ENCODE measurements at regions not wholly inside any gene's neighbourhood (a gene's known extent, or its start where the extent isn't known, plus 50 kb on each side); places are given as distances from the start of the nearest gene placed in this dataset.

DNA sequence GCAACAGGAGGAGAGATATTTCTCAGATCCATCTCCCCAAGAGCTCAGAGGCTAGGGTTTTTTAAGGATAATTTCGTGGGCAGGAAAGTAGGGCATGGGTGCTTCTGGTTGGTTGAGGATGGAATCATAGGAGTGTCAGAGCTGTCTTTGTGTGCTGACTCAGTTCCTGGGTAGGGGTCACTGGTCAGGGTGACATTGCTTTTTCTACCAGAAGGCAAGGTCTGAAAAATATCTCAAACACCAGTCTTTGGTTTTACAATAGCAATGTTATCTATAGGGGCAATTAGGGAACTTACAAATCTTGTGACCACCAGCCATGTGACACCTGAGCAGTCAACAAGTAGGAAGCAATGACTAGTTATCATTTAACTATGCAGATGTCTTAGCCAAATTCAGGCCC lies 82.9 kb upstream of the DYNLRB2 start:
- DNase-seq (no peak), ATAC-seq (no peak)
- H3K4me1 Mint-ChIP-seq (ENCODE audit: low read depth): no peaks in the 10 kb centered on the region
- no peaks in the 10 kb centered on the region for H3K9me3 Mint-ChIP-seq (ENCODE audit: insufficient read depth)
- no peaks in the 10 kb centered on the region for H3K36me3 Mint-ChIP-seq (ENCODE audit: low read depth)
- H3K4me3 Mint-ChIP-seq: no peak overlapping the region
- no peak overlapping the region for H3K27ac Mint-ChIP-seq
- POLR2A ChIA-PET: no interaction called here
- peaks cover 9% of the 10 kb centered on the region for H3K27me3 Mint-ChIP-seq (ENCODE audit: low read depth)
- CTCF ChIA-PET: interaction anchor here (0.5 kb wide), 1 partner anchor 629 kb away, joined by 3 read pairs; no protein-coding TSS in a partner anchor

DNA sequence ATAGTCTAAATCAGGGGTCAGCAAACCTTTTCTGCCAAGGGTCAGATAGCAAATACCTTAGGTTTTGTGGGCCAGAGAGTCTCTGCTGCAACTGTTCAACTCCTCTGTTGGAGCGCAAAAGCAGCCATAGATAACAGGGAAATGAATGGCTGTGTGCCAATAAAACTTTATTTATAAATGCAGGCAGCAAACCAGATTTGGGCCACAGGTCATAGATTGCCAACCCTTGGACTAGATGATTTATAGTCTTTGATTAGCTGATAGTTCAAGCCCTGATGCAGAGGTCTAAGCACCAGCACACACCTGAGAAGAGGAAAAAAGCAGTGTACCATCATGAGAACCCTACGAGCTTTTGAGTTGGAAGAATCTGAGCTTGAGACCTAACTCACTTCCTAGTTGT lies 86.0 kb upstream of the DYNLRB2 start:
- Mint-ChIP-seq H3K27me3 (ENCODE audit: low read depth) (peaks cover 9% of the 10 kb centered on the region), H3K36me3 (ENCODE audit: low read depth) (no peaks in the 10 kb centered on the region), H3K9me3 (ENCODE audit: insufficient read depth) (no peaks in the 10 kb centered on the region), H3K4me3 (no peak overlapping the region), H3K27ac (no peak overlapping the region), H3K4me1 (ENCODE audit: low read depth) (no peaks in the 10 kb centered on the region)
- ChIA-PET POLR2A (no interaction called here), CTCF (no interaction called here)
- no peak for DNase-seq
- no peak for ATAC-seq

DNA sequence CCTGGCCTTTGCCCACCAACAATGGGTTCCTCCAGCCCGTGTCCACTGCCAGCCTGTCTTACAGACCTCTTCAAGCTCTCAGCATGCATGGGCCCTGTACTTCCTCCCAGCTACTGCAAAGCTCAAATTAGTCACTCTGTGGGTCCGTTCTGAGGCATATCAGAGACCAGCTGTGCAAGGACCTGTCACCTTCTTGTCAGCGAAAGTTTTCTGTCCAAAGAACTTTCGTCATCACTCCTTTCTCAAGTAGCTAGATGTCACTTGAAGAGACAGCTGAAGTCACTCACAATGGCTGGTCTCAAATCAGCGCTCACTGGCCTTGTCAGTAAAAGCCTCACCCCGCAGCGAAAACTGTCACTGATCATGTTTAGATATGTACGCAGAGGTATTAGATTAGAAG lies 91.4 kb upstream of the DYNLRB2 start:
- DNase-seq: no peak
- CTCF ChIA-PET: interaction anchor here (1.1 kb wide), 1 partner anchor 17 kb away, joined by 3 read pairs; no protein-coding TSS in a partner anchor
- POLR2A ChIA-PET: no interaction called here
- Mint-ChIP-seq H3K36me3 (ENCODE audit: low read depth) (no peaks in the 10 kb centered on the region), H3K27ac (no peak overlapping the region), H3K27me3 (ENCODE audit: low read depth) (no peaks in the 10 kb centered on the region), H3K4me3 (no peak overlapping the region), H3K4me1 (ENCODE audit: low read depth) (no peaks in the 10 kb centered on the region), H3K9me3 (ENCODE audit: insufficient read depth) (no peaks in the 10 kb centered on the region)
- no peak for ATAC-seq

DNA sequence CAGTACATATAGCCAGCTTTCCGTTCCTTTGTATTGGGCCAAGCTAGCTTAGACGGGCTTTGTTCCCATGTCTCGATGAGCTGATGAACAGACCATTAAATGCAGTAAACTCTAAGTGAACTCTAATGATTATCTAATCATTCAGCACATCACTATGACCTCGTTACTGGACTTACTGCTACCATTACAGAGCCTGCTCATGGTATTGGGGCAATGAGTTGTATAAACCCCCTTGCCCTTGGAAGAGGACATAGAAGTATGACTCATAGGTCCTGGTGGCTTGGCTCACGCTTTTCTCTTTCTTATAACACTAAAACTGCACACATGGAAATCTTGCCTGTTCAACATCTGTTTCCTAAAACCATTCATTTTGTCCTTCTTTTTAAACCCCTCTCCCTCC lies 93.6 kb upstream of the DYNLRB2 start:
- no peak overlapping the region for H3K27ac Mint-ChIP-seq
- no peaks in the 10 kb centered on the region for H3K36me3 Mint-ChIP-seq (ENCODE audit: low read depth)
- ATAC-seq (no peak), DNase-seq (no peak)
- POLR2A ChIA-PET: no interaction called here
- no peaks in the 10 kb centered on the region for H3K27me3 Mint-ChIP-seq (ENCODE audit: low read depth)
- no peaks in the 10 kb centered on the region for H3K4me1 Mint-ChIP-seq (ENCODE audit: low read depth)
- H3K4me3 Mint-ChIP-seq: no peak overlapping the region
- H3K9me3 Mint-ChIP-seq (ENCODE audit: insufficient read depth): no peaks in the 10 kb centered on the region
- CTCF ChIA-PET: no interaction called here

DNA sequence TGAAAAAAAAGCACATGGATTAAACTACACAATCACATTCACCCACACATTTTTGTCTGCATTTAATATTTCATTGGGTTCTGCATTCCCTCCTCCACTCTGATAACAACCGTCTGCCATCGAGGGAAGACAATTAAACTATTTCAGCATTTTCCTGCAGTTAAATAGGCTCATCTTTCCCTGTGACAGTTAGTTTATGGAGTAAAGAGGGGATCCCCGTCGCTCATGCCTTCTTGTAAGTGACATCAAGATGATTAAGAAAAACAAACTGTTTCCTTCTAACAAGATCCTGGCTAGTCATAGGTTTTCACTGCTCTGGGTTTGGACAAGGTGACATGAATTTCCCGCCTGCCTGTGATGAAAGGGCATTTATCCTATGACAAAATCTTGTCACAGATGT lies 98.0 kb upstream of the DYNLRB2 start:
- H3K36me3 Mint-ChIP-seq (ENCODE audit: low read depth): no peaks in the 10 kb centered on the region
- ATAC-seq: no peak
- ChIA-PET POLR2A (no interaction called here), CTCF (no interaction called here)
- no peaks in the 10 kb centered on the region for H3K9me3 Mint-ChIP-seq (ENCODE audit: insufficient read depth)
- no peak overlapping the region for H3K4me3 Mint-ChIP-seq
- no peak for DNase-seq
- H3K4me1 Mint-ChIP-seq (ENCODE audit: low read depth): no peaks in the 10 kb centered on the region
- no peak overlapping the region for H3K27ac Mint-ChIP-seq
- H3K27me3 Mint-ChIP-seq (ENCODE audit: low read depth): no peaks in the 10 kb centered on the region

DNA sequence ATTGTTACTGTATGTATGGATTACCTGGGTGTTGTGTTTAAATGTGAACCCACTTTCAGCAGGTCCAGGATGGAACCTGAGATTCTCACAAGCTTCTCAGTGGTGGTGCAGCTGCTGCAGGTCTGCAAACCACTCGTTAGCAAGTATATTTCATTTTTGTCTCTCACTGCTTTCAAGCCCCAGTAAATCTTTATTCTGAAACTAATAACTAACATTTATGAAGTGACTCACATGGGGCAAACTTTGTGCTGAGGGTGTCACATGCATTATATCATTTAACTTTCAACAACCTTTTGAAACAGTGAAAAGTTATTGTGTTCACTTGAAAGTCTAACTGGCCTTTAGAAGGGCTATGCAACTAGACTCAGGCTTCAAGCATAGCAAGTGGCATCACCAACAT lies 98.9 kb upstream of the DYNLRB2 start:
- no peaks in the 10 kb centered on the region for H3K9me3 Mint-ChIP-seq (ENCODE audit: insufficient read depth)
- H3K27me3 Mint-ChIP-seq (ENCODE audit: low read depth): no peaks in the 10 kb centered on the region
- H3K4me1 Mint-ChIP-seq (ENCODE audit: low read depth): no peaks in the 10 kb centered on the region
- no peak overlapping the region for H3K4me3 Mint-ChIP-seq
- POLR2A ChIA-PET: no interaction called here
- no peaks in the 10 kb centered on the region for H3K36me3 Mint-ChIP-seq (ENCODE audit: low read depth)
- DNase-seq (no peak), ATAC-seq (no peak)
- no peak overlapping the region for H3K27ac Mint-ChIP-seq
- CTCF ChIA-PET: no interaction called here

DNA sequence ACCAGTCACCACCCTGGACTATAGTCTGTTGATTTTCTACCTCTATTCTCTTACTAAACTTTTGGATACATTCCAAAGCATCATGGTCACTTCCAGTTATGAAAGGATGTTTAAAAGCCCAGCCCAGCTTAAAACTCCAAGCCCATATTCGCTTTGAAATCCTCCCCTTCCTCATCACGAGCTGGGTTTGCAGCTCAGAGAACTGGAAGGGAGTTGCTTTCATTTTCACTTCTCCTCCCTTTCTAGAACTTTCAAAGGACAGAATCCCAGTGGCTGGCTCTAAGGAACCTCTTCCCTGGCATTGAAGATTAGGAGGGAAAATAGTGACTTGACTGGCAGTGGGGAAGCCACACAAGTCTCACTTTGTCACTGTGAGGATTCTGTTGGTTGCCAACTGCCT lies 100.1 kb upstream of the DYNLRB2 start:
- Mint-ChIP-seq H3K36me3 (ENCODE audit: low read depth) (no peaks in the 10 kb centered on the region), H3K4me3 (no peak overlapping the region), H3K27me3 (ENCODE audit: low read depth) (no peaks in the 10 kb centered on the region), H3K9me3 (ENCODE audit: insufficient read depth) (no peaks in the 10 kb centered on the region), H3K4me1 (ENCODE audit: low read depth) (no peaks in the 10 kb centered on the region), H3K27ac (no peak overlapping the region)
- DNase-seq (no peak), ATAC-seq (no peak)
- POLR2A ChIA-PET: no interaction called here
- CTCF ChIA-PET: no interaction called here

DNA sequence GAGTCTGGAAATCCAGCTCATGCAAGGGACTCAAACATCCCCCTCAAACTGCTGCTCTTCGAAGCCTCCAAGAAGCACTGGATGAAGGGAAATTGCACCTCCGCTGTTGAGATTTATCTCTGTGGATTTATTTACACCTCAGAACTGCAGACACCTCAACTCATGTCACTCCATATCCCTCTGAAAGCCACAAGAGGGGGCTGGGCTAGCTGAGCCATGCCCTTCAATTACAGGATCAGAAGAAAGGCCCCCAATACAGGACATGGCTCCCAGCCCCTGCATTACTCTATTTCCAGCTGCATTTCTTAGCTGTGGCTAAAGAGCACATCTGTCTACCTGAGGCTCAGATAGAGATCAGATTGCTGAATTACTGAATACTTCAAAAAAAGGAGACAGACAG lies 103.1 kb upstream of the DYNLRB2 start:
- H3K27me3 Mint-ChIP-seq (ENCODE audit: low read depth): peaks cover 3% of the 10 kb centered on the region
- no peaks in the 10 kb centered on the region for H3K9me3 Mint-ChIP-seq (ENCODE audit: insufficient read depth)
- H3K4me1 Mint-ChIP-seq (ENCODE audit: low read depth): no peaks in the 10 kb centered on the region
- ChIA-PET POLR2A (no interaction called here), CTCF (no interaction called here)
- no peak for ATAC-seq
- H3K4me3 Mint-ChIP-seq: no peak overlapping the region
- no peak overlapping the region for H3K27ac Mint-ChIP-seq
- DNase-seq: no peak
- no peaks in the 10 kb centered on the region for H3K36me3 Mint-ChIP-seq (ENCODE audit: low read depth)

DNA sequence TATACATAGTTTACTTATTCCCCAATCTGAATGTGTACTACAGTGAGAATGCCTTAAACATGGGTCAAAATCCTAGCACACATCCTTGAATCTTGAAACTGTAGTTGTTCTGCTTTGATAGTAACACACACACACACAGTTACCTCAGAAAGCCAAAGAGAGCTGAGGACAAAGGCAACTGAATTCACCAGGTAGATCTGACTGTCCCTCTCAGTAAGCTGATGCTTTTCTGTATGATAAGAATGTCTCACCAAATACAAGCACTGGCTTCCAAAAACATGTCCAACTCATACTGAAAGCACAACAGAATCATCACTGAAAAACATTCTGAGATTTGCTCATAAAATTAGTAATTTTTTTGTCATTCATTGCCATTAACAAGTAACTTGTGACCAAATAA lies 104.3 kb upstream of the DYNLRB2 start:
- CTCF ChIA-PET: no interaction called here
- Mint-ChIP-seq H3K27ac (no peak overlapping the region), H3K4me3 (no peak overlapping the region), H3K9me3 (ENCODE audit: insufficient read depth) (no peaks in the 10 kb centered on the region), H3K36me3 (ENCODE audit: low read depth) (no peaks in the 10 kb centered on the region), H3K4me1 (ENCODE audit: low read depth) (no peaks in the 10 kb centered on the region), H3K27me3 (ENCODE audit: low read depth) (peaks cover 3% of the 10 kb centered on the region)
- no peak for DNase-seq
- POLR2A ChIA-PET: no interaction called here
- ATAC-seq: no peak

DNA sequence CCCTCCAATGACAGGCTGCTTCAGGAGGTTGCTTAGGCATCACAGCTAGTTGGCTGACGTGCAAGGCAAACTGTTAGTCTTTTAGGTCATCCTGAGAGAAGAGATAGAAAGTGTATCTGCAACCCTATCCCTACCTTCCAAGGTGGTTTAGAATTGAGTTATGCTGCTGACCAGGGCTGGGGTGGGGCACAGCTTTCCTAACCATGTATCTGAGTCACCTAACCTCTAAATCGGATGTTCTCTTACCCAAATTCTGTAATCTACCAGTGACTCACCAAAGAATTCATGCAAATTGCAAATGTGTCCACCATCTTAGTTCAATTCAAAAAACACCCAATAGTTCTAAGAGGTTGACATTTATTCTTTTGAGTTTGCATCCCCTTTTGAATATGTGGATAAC lies 107.2 kb upstream of the DYNLRB2 start:
- Mint-ChIP-seq H3K4me3 (no peak overlapping the region), H3K27me3 (ENCODE audit: low read depth) (peaks cover 3% of the 10 kb centered on the region), H3K27ac (no peak overlapping the region), H3K4me1 (ENCODE audit: low read depth) (no peaks in the 10 kb centered on the region), H3K36me3 (ENCODE audit: low read depth) (no peaks in the 10 kb centered on the region), H3K9me3 (ENCODE audit: insufficient read depth) (no peaks in the 10 kb centered on the region)
- ATAC-seq (no peak), DNase-seq (no peak)
- CTCF ChIA-PET: no interaction called here
- POLR2A ChIA-PET: no interaction called here

DNA sequence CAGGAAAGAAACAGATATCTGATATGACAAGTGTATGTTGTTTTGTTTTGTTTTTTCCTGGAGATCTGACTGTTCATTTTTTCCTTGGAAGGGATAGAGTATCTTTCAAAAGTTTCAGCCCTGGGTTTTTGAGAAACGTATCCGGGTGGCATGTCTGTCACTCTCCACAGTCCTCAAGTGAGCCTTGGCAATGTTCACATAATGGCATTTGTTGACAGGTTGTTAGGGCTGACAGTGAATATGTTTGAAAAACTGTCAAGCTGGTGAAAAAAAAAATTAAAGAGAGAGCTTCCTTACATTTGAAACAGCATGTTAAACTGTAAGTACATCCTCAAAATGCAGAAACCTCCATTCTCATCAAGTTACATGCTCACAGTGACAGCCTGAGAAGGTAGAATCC lies 113.0 kb upstream of the DYNLRB2 start:
- H3K27me3 Mint-ChIP-seq (ENCODE audit: low read depth): peaks cover 13% of the 10 kb centered on the region
- no peak for DNase-seq
- POLR2A ChIA-PET: no interaction called here
- no peaks in the 10 kb centered on the region for H3K4me1 Mint-ChIP-seq (ENCODE audit: low read depth)
- no peak overlapping the region for H3K27ac Mint-ChIP-seq
- no peak for ATAC-seq
- H3K4me3 Mint-ChIP-seq: no peak overlapping the region
- H3K36me3 Mint-ChIP-seq (ENCODE audit: low read depth): no peaks in the 10 kb centered on the region
- no peaks in the 10 kb centered on the region for H3K9me3 Mint-ChIP-seq (ENCODE audit: insufficient read depth)
- CTCF ChIA-PET: no interaction called here

DNA sequence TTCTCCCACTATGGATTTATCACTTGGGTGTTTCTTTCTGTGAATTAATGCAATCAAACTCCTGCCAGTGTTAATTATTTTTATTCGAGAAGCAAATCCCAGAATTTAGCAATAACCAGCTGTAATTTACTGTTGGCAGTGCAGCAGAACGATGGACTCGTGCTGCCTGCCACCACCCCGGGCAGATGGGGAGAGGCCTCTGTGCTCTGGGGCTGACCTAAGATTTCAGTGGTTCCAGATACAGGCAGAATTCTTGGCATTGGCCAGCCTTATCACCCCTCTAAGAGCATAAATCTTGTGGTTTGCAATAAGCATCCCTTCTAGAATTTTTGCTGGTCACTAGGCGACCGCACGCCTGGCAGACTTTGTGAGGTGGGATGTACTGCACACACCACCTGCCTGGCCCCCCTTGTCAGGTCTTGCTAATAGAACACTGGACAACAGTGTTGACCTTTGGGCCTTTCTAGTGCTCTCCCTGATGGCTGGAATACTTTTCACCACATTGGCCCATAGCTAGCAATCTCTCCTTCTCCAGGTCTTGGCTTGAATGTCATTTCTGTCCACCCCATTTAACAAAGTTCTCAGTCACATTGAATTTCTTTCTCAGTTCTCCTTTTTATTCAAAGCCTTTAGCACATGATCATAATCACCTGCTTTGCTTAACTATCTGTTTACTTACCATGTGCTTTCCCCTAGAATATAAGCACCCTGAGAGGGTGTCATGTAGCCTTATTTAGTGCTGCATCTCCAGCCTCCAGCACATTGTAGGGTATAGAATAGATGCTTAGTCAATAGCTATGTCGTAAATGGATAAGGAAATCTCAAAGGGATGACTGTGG lies 122.1 kb upstream of the DYNLRB2 start:
- H3K36me3 Mint-ChIP-seq (ENCODE audit: low read depth): no peaks in the 10 kb centered on the region
- H3K27me3 Mint-ChIP-seq (ENCODE audit: low read depth): peaks cover 4% of the 10 kb centered on the region
- POLR2A ChIA-PET: no interaction called here
- CTCF ChIA-PET: no interaction called here
- DNase-seq: no peak
- no peak overlapping the region for H3K4me3 Mint-ChIP-seq
- no peaks in the 10 kb centered on the region for H3K4me1 Mint-ChIP-seq (ENCODE audit: low read depth)
- no peaks in the 10 kb centered on the region for H3K9me3 Mint-ChIP-seq (ENCODE audit: insufficient read depth)
- no peak for ATAC-seq
- no peak overlapping the region for H3K27ac Mint-ChIP-seq

DNA sequence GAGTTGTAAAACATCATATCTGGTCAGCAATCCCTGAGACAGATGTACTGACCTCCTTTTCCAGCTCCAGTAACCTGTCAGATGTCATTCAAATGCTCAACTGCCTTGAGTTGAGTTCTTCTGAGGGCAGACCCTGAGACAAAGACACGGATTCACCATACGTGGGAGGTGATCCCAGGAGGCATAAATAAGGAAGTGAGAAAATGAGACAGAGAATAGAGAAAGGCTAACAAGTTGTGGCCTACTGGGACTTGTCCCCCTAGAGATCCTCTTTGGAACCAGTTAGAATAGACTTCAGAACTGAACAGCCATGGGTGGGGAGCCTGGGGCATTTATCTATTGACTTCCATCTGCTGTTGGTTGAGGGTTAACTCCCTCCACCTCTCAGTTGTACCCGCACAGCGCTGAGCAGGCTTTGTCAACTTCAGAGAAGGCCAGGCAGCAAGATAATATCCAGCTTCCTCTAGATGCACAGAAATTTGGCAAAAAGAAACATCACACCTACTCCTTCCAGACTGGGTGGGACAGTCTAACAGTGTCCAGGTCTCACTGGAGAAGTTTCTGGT lies 123.0 kb upstream of the DYNLRB2 start:
- POLR2A ChIA-PET: no interaction called here
- H3K4me1 Mint-ChIP-seq (ENCODE audit: low read depth): no peaks in the 10 kb centered on the region
- no peak for ATAC-seq

More for the DNA sequence above, 123.0 kb upstream of the DYNLRB2 start:
- Mint-ChIP-seq H3K27me3 (ENCODE audit: low read depth) (peaks cover 2% of the 10 kb centered on the region), H3K27ac (no peak overlapping the region), H3K36me3 (ENCODE audit: low read depth) (no peaks in the 10 kb centered on the region), H3K9me3 (ENCODE audit: insufficient read depth) (no peaks in the 10 kb centered on the region), H3K4me3 (no peak overlapping the region)
- CTCF ChIA-PET: no interaction called here
- DNase-seq: no peak
